GM21447 (cell line): ENCODE measurements at regions not wholly inside any gene's neighbourhood (a gene's known extent, or its start where the extent isn't known, plus 50 kb on each side); places are given as distances from the start of the nearest gene placed in this dataset.
"Not testable (repeated sequence)": the region's sequence is repeated elsewhere in the genome, so short reads cannot be mapped to it uniquely, and the experiment has no call there.

Experiments used
- ATAC-seq: cut with Tn5 transposase; IDR thresholded peaks from one replicate; pipeline ENCODE4 v1.9.1; 2021; ENCODE audit not compliant: unreplicated experiment

- no peak for ATAC-seq
Measured at GRCh38 chr12:105861227-105861626, 277.5 kb downstream of the NUAK1 start.

DNA sequence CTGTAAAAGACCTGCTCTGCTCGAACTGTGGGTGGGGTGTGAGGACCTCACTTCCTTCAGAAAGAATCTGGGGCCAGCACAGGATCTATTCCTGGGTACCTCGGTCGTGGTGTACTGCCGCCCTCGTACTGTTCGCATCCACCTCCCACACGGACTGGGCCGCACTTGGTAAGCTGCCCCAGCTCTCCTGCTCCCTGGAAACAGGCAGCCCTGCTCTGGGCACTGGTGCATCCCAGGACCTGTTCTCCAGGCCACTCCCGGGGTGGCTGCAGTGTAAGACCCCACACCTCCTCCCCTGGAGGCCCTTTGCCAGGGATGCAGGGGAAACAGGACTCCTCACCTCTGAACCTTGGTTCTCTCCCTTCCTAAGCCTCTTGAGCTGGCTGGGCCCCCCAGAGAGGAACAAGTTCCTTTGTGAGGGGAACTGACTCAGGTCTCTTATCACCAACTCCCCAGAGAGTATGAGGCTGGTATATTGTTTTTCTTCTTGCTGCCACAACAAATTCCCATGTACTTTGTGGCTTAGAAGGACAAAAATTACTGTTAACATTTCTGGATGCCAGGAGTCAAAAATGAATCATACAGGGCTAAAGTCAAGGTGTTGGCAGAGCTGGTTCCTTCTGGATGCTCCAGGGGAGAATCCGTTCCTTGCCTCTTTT lies 276.5 kb downstream of the NUAK1 start:
- ATAC-seq = no peak

DNA sequence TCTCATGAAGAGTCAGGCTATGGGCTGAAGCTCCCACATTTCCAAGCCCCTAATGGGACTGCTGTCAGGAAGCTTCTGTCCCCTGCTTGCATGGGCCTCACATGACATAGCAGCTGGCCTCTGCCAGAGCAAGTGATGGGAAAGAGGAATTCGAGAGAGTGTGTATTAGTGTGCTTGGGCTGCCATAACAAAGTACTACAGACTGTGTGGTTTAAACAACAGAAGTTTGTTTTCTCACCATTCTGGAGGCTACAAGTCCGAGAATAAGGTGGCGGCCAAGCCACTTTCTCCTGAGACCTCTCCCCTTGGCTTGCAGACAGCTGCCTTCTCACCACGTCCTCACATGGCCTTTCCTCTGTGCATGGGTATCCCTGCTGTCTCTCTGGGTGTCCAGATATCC lies 274.4 kb downstream of the NUAK1 start:
- no peak for ATAC-seq

- no peak for ATAC-seq
Measured at GRCh38 chr12:105864901-105865300, 273.9 kb downstream of the NUAK1 start.

DNA sequence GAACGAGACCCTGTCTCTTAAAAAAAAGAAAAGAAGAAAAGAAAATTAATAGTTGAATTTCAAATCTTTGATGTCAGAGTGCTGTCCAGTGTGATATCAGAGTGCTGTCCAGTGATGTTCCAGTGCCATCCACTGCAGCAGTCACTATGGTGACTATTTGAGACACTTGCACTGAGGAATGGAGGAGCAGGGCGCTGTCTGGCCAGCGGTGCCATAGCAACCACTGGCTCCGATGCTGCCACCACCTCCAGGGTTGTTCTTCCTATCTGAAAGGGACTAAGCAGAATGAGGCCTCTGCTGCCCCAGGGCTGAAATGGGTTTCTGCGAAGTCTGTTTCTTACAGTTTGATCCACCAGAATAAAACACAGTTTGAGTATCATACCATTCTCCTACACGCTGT lies 272.9 kb downstream of the NUAK1 start:
- no peak for ATAC-seq

- no peak for ATAC-seq
Measured at GRCh38 chr12:105874121-105874520, 264.6 kb downstream of the NUAK1 start.

DNA sequence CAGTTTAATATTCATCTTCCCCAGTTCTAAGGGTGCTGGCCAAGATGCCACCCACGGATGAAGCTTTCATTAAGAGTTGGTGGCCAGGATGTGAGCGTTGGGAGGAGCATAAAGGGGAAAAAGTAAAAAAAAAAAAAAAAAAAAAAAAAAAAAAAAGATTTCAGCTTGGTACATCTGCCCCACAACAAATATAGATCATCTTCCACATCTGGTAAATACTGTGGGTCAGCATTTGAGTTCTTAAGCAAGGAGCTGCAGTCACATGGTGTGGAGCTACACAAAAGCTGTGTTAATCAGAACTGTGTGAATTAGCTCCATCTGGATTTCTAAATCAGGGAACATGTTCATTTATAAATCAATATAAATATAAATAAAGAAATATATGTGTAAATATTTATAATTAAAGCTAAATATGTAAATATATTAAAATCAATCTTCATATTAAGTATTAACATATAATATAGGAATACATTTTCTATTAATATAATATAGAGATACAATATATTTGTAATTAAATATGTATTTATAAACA lies 262.3 kb downstream of the NUAK1 start:
- ATAC-seq = no peak

DNA sequence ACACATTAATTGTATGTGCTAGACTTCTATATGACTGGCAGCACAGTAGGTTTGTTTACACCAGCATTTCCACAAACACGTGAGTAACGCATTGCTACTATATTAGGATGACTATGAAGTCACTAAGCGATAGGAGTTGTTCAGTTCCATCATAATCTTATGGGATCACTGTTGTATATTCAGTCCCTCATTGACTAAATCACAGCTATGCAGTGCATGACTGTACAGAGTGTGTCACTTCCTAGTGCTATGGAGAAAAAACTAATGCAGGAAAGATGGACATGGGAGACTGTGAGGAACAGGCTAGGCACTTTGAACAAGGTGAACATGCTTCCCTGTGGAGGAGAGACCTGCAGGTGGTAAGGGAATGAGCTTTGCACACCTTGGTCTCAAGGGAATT lies 259.8 kb downstream of the NUAK1 start:
- no peak for ATAC-seq

GRCh38 chr12:105880824-105881388 lies 257.8 kb downstream of the NUAK1 start:
- no peak for ATAC-seq

DNA sequence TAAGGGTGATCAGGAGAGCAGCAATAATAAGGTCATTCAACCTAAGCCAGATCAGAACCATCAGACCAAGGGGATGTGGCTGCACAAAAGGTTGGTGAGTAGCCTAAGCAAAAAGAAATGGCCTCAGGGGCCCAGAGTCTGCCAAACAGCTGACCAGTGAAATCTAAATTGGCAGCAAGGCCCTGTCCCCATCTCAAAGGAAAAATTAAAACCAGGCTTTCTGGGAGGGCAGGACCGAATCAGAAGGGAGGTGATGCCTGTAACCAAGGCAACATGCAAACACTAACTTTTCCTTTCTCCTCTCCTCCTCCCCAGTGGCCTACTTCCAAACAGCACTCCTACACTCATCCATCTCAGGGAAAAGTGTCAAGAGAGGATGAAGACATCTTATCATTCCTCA lies 256.4 kb downstream of the NUAK1 start:
- ATAC-seq = no peak

DNA sequence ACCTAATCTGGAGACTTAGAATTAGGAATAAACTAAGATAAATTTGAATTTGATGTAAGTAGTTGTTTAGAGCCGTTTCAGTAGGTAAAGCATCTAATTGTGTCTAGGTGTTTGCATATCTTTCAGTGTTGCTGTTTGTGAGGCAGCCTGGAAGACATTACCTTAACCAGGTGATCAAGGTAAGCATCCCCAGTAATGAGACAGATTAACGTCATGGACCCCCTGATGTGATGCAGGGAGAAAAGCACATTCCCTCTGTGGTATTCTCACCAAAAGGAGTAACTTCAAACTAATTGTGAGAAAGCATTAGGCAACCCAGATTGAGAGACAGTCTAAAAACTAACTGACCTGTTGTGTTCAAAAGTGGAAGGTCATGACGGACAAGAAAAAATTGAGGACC lies 251.6 kb downstream of the NUAK1 start:
- ATAC-seq = no peak

DNA sequence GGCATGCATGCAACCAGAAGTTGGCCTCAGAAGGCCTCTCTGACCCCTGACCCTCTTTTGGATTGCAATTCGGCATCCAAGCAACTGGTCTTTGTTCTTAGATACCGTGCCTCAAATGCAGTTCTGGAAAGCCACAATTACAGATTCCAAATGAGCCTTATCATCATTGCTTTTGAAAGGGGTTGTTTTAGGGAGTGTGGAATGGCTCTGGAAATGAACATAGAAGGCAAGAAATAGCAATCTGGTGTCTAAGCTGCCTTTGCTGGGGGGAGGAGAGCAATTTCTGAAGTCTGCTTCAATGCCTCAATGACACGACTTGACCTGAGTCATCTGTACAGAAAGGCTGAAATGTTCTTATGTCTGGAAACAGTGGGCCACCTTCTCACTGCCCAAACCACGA lies 250.1 kb downstream of the NUAK1 start:
- no peak for ATAC-seq

DNA sequence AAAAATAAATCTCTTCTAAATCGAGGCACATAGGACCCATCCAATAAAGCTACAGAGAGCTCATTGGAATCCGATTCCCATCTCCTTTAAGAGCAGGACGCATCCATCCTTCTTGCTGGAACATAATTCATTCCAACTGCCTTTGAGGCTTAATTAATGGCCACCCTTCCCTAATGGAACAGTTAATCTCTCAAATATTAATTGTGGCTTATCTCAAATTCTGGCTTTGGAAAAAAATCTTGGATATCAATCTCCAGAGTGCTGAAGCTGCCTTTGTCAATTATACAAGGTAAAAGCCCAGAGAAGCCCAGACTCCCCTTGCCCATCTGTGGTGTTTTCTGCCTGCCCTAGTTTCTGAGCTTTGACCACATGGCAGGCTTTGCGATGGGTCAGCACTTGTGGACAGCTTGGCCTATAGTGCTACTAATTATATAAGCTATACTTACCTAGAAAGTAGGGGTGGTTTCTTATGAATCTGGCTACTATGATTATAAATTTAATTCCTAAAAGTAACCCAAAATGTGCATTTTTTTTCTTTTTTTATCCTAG lies 246.3 kb downstream of the NUAK1 start:
- ATAC-seq = no peak

DNA sequence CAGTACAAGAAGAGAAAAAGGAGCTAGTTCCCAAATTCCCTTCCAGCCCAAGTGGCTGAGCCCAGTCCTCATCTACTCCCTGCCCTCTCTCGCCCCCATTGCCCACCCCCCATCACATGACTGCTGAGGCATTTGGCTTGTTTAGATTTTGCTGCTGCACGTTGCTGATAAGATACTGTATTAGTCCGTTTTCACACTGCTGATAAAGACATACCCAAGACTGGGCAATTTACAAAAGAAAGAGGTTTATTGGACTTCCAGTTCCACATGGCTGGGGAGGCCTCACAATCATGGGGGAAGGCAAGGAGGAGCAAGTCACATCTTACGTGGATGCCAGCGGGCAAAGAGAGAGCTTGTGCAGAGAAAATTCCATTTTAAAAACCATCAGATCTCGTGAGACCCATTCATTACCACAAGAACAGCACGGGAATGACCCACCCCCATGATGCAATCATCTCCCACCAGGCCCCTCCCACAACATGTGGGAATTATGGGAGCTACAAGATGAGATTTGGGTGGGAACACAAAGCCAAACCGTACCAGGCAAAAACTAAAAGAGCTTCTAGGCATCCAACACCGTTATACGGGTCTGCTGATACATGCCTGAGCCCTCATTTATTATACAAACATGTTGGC lies 243.4 kb downstream of the NUAK1 start:
- not testable (repeated sequence) for ATAC-seq

DNA sequence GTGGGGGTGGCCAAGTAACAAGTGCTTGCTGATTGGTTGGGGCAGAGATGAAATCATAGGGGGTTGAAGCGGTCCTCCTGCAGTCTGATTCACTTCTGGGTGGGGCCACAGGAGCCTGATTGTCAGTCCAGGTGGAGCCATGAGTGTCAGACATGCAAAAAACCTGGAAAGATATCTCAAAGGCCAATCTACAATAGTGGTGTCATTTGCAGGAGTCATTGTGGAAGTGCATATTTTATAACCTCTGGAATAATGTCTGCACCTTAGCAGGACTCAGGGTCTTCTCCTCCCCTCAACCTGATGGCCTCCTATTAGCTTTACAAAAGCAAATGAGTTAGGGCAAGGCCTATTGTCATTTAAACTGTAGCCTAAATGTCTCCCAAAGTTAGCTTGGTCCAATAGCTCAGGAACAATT lies 241.4 kb downstream of the NUAK1 start:
- ATAC-seq = no peak

DNA sequence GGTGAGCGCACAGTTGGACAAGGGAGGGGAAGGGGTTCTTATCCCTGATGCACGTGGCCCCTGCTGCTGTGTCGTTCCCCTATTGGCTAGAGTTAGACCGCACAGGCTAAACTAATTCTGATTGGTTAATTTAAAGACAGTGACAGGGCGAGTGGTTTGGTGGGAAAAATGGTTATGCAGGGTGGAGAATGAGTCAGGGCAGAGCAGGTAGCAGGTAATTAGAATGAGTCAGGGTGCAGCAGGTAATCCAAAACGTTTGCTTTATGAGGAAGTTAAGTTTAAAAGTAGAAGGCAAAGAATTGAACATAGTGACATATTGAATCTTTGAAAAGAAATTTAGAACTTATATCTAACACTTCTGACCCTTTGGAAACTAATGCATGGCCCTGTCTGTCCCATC lies 240.5 kb downstream of the NUAK1 start:
- not testable (repeated sequence) for ATAC-seq

- no peak for ATAC-seq
Measured at GRCh38 chr12:105899589-105899988, 239.2 kb downstream of the NUAK1 start.

GRCh38 chr12:105906561-105906960 lies 232.2 kb downstream of the NUAK1 start:
- ATAC-seq = no peak

- no peak for ATAC-seq
Measured at GRCh38 chr12:105907982-105908381, 230.8 kb downstream of the NUAK1 start.

- ATAC-seq = no peak
Measured at GRCh38 chr12:105910030-105910429, 228.7 kb downstream of the NUAK1 start.

DNA sequence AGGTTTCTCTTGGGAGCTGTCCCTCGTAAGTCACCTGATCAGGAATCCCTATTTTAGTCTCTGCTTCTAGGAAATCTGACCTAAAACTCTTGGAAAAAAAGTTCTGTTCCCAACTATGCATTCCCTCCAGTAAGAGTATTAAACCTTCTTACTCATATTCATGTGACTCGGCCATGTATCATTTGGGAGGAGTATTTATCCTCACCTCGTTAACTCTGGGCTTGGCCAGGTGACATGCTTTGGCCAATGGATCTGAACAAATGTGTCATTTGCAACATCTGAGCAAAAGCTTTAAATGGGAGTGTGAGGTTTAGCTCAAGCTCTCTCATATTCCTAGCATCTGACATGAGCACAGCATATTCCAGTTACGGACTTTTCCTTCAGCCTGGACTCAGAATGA lies 226.8 kb downstream of the NUAK1 start:
- no peak for ATAC-seq
